ENCODE measurements at regions not wholly inside any gene's neighbourhood (a gene's known extent, or its start where the extent isn't known, plus 50 kb on each side); places are given as distances from the start of the nearest gene placed in this dataset.

- Histone ChIP-seq H3K9me3 (ENCODE audit: control insufficient read depth, low read length) (no peaks in the 10 kb centered on the region), H3K36me3 (ENCODE audit: control insufficient read depth, insufficient read depth, low read length) (no peaks in the 10 kb centered on the region), H3K79me2 (no peaks in the 10 kb centered on the region), H3K4me3 (ENCODE audit: low read depth, low read length) (no peak overlapping the region), H3K4me1 (no peaks in the 10 kb centered on the region), H3K27me3 (ENCODE audit: control insufficient read depth, insufficient read depth, low read length) (no peaks in the 10 kb centered on the region), H3K9ac (no peak overlapping the region), H3K27ac (no peak overlapping the region), H3K4me2 (ENCODE audit: low read length) (no peak overlapping the region), H2AFZ (no peak overlapping the region)
- no peak for TF ChIP-seq CTCF (IDR thresholded peaks at IDR 0.05)
Measured at GRCh38 chr2:14401873-14402272, 230.6 kb upstream of the LRATD1 start.

- TF ChIP-seq CTCF (IDR thresholded peaks at IDR 0.05): no peak
- H3K4me3 ChIP-seq (ENCODE audit: low read depth, low read length): no peak overlapping the region
Measured at GRCh38 chr2:14408695-14409094, 223.8 kb upstream of the LRATD1 start.

GRCh38 chr2:14417551-14417950, 215.0 kb upstream of the LRATD1 start:
- H3K9me3 ChIP-seq (ENCODE audit: control insufficient read depth, low read length): no peaks in the 10 kb centered on the region
- H2AFZ ChIP-seq: no peak overlapping the region
- no peak overlapping the region for H3K27ac ChIP-seq
- no peak overlapping the region for H3K4me2 ChIP-seq (ENCODE audit: low read length)
- H3K4me3 ChIP-seq (ENCODE audit: low read depth, low read length): no peak overlapping the region
- H3K36me3 ChIP-seq (ENCODE audit: control insufficient read depth, insufficient read depth, low read length): no peaks in the 10 kb centered on the region
- no peaks in the 10 kb centered on the region for H3K27me3 ChIP-seq (ENCODE audit: control insufficient read depth, insufficient read depth, low read length)
- H3K79me2 ChIP-seq: no peaks in the 10 kb centered on the region
- no peak for TF ChIP-seq CTCF (IDR thresholded peaks at IDR 0.05)
- H3K4me1 ChIP-seq: no peaks in the 10 kb centered on the region
- H3K9ac ChIP-seq: no peak overlapping the region

More at GRCh38 chr2:14408695-14409094, 223.8 kb upstream of the LRATD1 start:
- Histone ChIP-seq H3K9me3 (ENCODE audit: control insufficient read depth, low read length) (no peaks in the 10 kb centered on the region), H3K27ac (no peak overlapping the region), H3K36me3 (ENCODE audit: control insufficient read depth, insufficient read depth, low read length) (no peaks in the 10 kb centered on the region), H3K27me3 (ENCODE audit: control insufficient read depth, insufficient read depth, low read length) (no peaks in the 10 kb centered on the region), H3K4me2 (ENCODE audit: low read length) (no peak overlapping the region), H3K9ac (no peak overlapping the region), H2AFZ (no peak overlapping the region), H3K79me2 (no peaks in the 10 kb centered on the region), H3K4me1 (no peaks in the 10 kb centered on the region)

- H3K27ac ChIP-seq: no peak overlapping the region
- H3K36me3 ChIP-seq (ENCODE audit: control insufficient read depth, insufficient read depth, low read length): no peaks in the 10 kb centered on the region
- H3K79me2 ChIP-seq: no peaks in the 10 kb centered on the region
- H3K9ac ChIP-seq: no peak overlapping the region
- no peak overlapping the region for H3K4me3 ChIP-seq (ENCODE audit: low read depth, low read length)
- H2AFZ ChIP-seq: no peak overlapping the region
- no peaks in the 10 kb centered on the region for H3K27me3 ChIP-seq (ENCODE audit: control insufficient read depth, insufficient read depth, low read length)
- H3K9me3 ChIP-seq (ENCODE audit: control insufficient read depth, low read length): no peaks in the 10 kb centered on the region
- H3K4me1 ChIP-seq: no peaks in the 10 kb centered on the region
- H3K4me2 ChIP-seq (ENCODE audit: low read length): no peak overlapping the region
- no peak for TF ChIP-seq CTCF (IDR thresholded peaks at IDR 0.05)
Measured at GRCh38 chr2:14418115-14418514, 214.4 kb upstream of the LRATD1 start.

DNA sequence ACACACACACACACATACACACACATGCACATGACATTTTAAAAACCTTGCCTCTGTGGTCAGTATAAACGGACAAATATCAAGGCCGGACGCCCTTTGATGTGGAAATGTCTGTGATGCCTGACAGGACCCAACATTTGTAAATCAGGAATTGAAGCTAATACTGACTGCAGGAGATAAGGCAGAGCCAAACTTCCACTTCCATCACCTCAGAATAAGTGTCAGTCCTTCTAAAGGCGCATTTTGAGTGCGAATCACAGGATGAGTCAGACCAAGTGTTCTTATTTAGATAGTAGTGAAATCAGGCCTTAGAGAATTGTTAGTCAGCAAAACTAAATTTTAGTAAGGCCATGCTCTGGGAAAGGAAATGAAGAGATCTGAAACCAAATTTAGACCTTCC, 211.7 kb upstream of the LRATD1 start:
- no peak overlapping the region for H3K9ac ChIP-seq
- TF ChIP-seq CTCF (IDR thresholded peaks at IDR 0.05): no peak
- no peaks in the 10 kb centered on the region for H3K36me3 ChIP-seq (ENCODE audit: control insufficient read depth, insufficient read depth, low read length)
- H3K9me3 ChIP-seq (ENCODE audit: control insufficient read depth, low read length): no peaks in the 10 kb centered on the region
- no peaks in the 10 kb centered on the region for H3K27me3 ChIP-seq (ENCODE audit: control insufficient read depth, insufficient read depth, low read length)
- no peak overlapping the region for H3K4me3 ChIP-seq (ENCODE audit: low read depth, low read length)
- H3K4me1 ChIP-seq: no peaks in the 10 kb centered on the region
- no peak overlapping the region for H2AFZ ChIP-seq
- no peak overlapping the region for H3K4me2 ChIP-seq (ENCODE audit: low read length)
- no peaks in the 10 kb centered on the region for H3K79me2 ChIP-seq
- H3K27ac ChIP-seq: no peak overlapping the region

All from parathyroid adenoma (tissue), 2 donors.